GM20000 (cell line): ENCODE measurements at regions not wholly inside any gene's neighbourhood (a gene's known extent, or its start where the extent isn't known, plus 50 kb on each side); places are given as distances from the start of the nearest gene placed in this dataset.

Experiments
- DNase-seq: peaks from one replicate; pipeline ENCODE4 v3.0.0; 2012; ENCODE audit warnings: low spot score
- CTCF ChIP-seq: IDR thresholded peaks from 2 replicates; pipeline ENCODE4 v1.5.1; 2012; ENCODE audit warnings: mild to moderate bottlenecking, control low read depth; ENCODE audit errors: extremely low read depth, missing control alignments

- DNase-seq, result no peak
- no peak for TF ChIP-seq CTCF
These were observed 168.4 kb upstream of the KIF2A start for GRCh38 chr5:62137628-62138027.

- TF ChIP-seq CTCF, result no peak
- no peak for DNase-seq
These were observed 167.4 kb upstream of the KIF2A start for GRCh38 chr5:62138607-62139006.

- TF ChIP-seq CTCF, result no peak
- DNase-seq, result no peak
These were observed 166.3 kb upstream of the KIF2A start for GRCh38 chr5:62139741-62140140.

GRCh38 chr5:62142351-62142750, 163.7 kb upstream of the KIF2A start:
- no peak for TF ChIP-seq CTCF
- DNase-seq, result no peak

- peak; percentile 26 for TF ChIP-seq CTCF
- no peak for DNase-seq
These were observed 162.5 kb upstream of the KIF2A start for GRCh38 chr5:62143268-62144229.

- DNase-seq, result no peak
- TF ChIP-seq CTCF, result no peak
These were observed 161.5 kb upstream of the KIF2A start for GRCh38 chr5:62144401-62145022.

GRCh38 chr5:62149879-62150278, 156.1 kb upstream of the KIF2A start:
- no peak for TF ChIP-seq CTCF
- no peak for DNase-seq
